B cell (primary cell): ENCODE measurements at regions not wholly inside any gene's neighbourhood (a gene's known extent, or its start where the extent isn't known, plus 50 kb on each side); places are given as distances from the start of the nearest gene placed in this dataset.

Experiments
- ATAC-seq: fragments of 200-7000 bp; cut with Tn5 transposase; one replicate; pipeline ENCODE4 v1.10.0; 2021; ENCODE audit warnings: low read depth, mild to moderate bottlenecking, moderate number of reproducible peaks, moderate library complexity
- CTCF ChIA-PET: fragments of 350-600 bp; sonication (Branson Sonifier 250); formaldehyde crosslinking; loops from one replicate; lab custom pipeline; 2021; ENCODE audit warnings: antibody characterized with exemption, inconsistent platforms; lab: Charles Lee
- POLR2A ChIA-PET: fragments of 350-600 bp; sonication (Branson Sonifier 250); formaldehyde crosslinking; loops from one replicate; lab custom pipeline; 2021; ENCODE audit warnings: antibody characterized with exemption; lab: Charles Lee
- DNase-seq: peaks from one replicate; pipeline ENCODE4 v3.0.0; 2013
- H2AFZ ChIP-seq: 2 replicates; pipeline ENCODE4 v1.6.1; 2012; ENCODE audit warnings: mild to moderate bottlenecking, low read depth, low read length; ENCODE audit not compliant: insufficient read depth, poor library complexity, severe bottlenecking
- H3K27ac ChIP-seq, 2 donors: 1 replicate in 1 of 2; 2 replicates in 1 of 2; pipeline ENCODE4 v1.5.1; 2012 to 2013; ENCODE audit warnings: low read length in 2 of 2, mild to moderate bottlenecking in 2 of 2, moderate library complexity in 1 of 2
- H3K27me3 ChIP-seq, 4 experiments: fragments of 200-600 bp in 1 of 4; sonication (generic) in 1 of 4; replicated peaks in 1 of 4; 1 replicate in 2 of 4; 2 replicates in 2 of 4; pipeline versions ENCODE4 v1.6.1 to v1.7.0; 2013 to 2016; ENCODE audit warnings: low read length in 3 of 4, mild to moderate bottlenecking in 2 of 4, mixed read lengths in 1 of 4, moderate library complexity in 1 of 4; ENCODE audit not compliant: insufficient read depth in 4 of 4, control insufficient read depth in 3 of 4; ENCODE audit errors: control extremely low read depth in 1 of 4
- H3K36me3 ChIP-seq, 2 experiments: replicated peaks in 1 of 2; 1 replicate in 1 of 2; 2 replicates in 1 of 2; pipeline versions ENCODE4 v1.6.1 to v1.7.1; 2013; ENCODE audit warnings: low read length in 1 of 2; ENCODE audit not compliant: insufficient read depth in 2 of 2, control insufficient read depth in 1 of 2; ENCODE audit errors: control extremely low read depth in 1 of 2, extremely low read depth in 1 of 2
- H3K4me1 ChIP-seq, 2 donors: fragments of 200-600 bp in 1 of 2; sonication (generic) in 1 of 2; 1 replicate in 1 of 2; 2 replicates in 1 of 2; pipeline versions ENCODE4 v1.5.1 to v1.6.1; 2013 to 2017; ENCODE audit warnings: low read length in 2 of 2; ENCODE audit not compliant: control insufficient read depth in 2 of 2, insufficient read depth in 2 of 2
- H3K4me2 ChIP-seq: replicated peaks from 2 replicates; pipeline ENCODE3; 2012; ENCODE audit warnings: mild to moderate bottlenecking, low read depth, low read length; ENCODE audit not compliant: poor library complexity, severe bottlenecking
- H3K4me3 ChIP-seq, 5 experiments: fragments of 200-600 bp in 1 of 5; sonication (generic) in 1 of 5; 1 replicate in 3 of 5; 2 replicates in 2 of 5; pipeline versions ENCODE4 v1.5.1 to v1.7.0; 2011 to 2016; ENCODE audit warnings: low read length in 4 of 5, mild to moderate bottlenecking in 4 of 5, low read depth in 2 of 5, control low read depth in 1 of 5, moderate library complexity in 1 of 5; ENCODE audit not compliant: insufficient read depth in 1 of 5; ENCODE audit errors: control extremely low read depth in 1 of 5, extremely low read depth in 1 of 5
- H3K79me2 ChIP-seq: fragments of 200-600 bp; sonication (generic); one replicate; pipeline ENCODE4 v1.6.0; 2016; ENCODE audit warnings: low read length; ENCODE audit not compliant: control insufficient read depth, insufficient read depth
- H3K9ac ChIP-seq: fragments of 200-600 bp; sonication (generic); 2 replicates; pipeline ENCODE4 v1.6.1; 2017; ENCODE audit warnings: mild to moderate bottlenecking, low read length, moderate library complexity
- H3K9me3 ChIP-seq, 3 donors: one replicate each; pipeline versions ENCODE4 v1.6.1 to v1.7.1; 2013; ENCODE audit warnings: low read length in 2 of 3; ENCODE audit not compliant: control insufficient read depth in 2 of 3, insufficient read depth in 1 of 3; ENCODE audit errors: control extremely low read depth in 1 of 3
- H4K20me1 ChIP-seq: 2 replicates; pipeline ENCODE4 v1.6.0; 2012; ENCODE audit warnings: mild to moderate bottlenecking, low read length; ENCODE audit not compliant: insufficient read depth, control insufficient read depth, poor library complexity, severe bottlenecking
- H3K27ac Mint-ChIP-seq: one replicate; pipeline ENCODE4 v1.8.0; 2021; ENCODE audit warnings: mixed read lengths
- H3K27me3 Mint-ChIP-seq: one replicate; pipeline ENCODE4 v1.8.0; 2021; ENCODE audit warnings: mixed read lengths
- H3K4me1 Mint-ChIP-seq: one replicate; pipeline ENCODE4 v1.8.0; 2021; ENCODE audit warnings: mixed read lengths
- H3K4me3 Mint-ChIP-seq: one replicate; pipeline ENCODE4 v1.8.0; 2021; ENCODE audit warnings: mixed read lengths
- H3K9me3 Mint-ChIP-seq: one replicate; pipeline ENCODE4 v1.8.0; 2022; ENCODE audit warnings: mixed read lengths; ENCODE audit not compliant: insufficient read depth
- EZH2 ChIP-seq: IDR thresholded peaks from 2 replicates; pipeline ENCODE4 v1.6.1; 2012; ENCODE audit warnings: borderline replicate concordance, low read depth, mild to moderate bottlenecking, moderate library complexity, low read length; ENCODE audit not compliant: insufficient read depth, poor library complexity, severe bottlenecking
- WGBS: methylation state at CpG from one replicate; pipeline ENCODE4 v1.1.5; 2013; ENCODE audit warnings: missing lambda C conversion rate; ENCODE audit not compliant: insufficient coverage; 5-methylcytosine and 5-hydroxymethylcytosine counted together
- intact Hi-C: fragments of 100-400 bp; cut with micrococcal nuclease; formaldehyde crosslinking; loops from one replicate; pipeline ENCODE4 v1.10.0; 2022
- TF ChIP-seq, protein P1 (sequence below): fragments of 200-600 bp; IDR thresholded peaks from one replicate; pipeline ENCODE4 v1.8.0; 2022; ENCODE audit warnings: antibody characterized with exemption, mild to moderate bottlenecking

DNA sequence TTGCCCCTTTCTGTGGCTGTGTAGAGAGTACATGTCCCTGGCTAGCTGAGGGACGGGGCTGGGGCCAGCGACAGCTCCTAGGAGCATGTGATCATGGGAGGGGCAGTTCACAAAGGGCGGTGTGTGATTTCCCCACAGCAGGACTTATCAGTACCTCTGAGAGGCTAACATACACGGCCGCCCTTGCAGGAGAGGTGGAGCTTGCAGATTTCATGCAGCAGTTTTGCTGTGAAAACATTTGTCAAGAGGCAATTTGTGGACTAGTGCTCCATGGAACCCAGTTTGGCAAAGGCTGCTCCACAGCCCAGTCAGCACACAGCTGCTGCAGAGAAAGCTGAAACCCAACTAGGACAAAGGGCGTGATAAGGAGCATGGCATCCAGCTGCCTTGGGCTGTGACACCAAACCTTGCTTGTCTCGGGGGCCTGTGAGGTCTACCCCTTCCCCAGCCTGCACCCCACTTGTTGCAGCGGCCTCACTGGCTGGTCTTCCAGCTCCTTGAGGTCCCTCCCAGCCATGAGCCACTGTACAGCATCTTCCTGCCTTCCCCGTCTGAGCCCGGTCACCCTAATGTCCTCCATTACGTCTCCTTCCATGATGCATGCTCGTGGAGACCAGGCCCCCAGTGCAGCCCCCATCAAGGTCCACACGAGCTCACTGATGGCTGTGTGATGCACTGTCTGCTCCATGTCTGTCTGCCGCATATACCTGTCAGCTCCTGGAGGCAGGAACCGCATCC lies 121.4 kb upstream of the HDAC4 start:
- no peak for TF ChIP-seq EZH2
- TF ChIP-seq, protein P1, sequence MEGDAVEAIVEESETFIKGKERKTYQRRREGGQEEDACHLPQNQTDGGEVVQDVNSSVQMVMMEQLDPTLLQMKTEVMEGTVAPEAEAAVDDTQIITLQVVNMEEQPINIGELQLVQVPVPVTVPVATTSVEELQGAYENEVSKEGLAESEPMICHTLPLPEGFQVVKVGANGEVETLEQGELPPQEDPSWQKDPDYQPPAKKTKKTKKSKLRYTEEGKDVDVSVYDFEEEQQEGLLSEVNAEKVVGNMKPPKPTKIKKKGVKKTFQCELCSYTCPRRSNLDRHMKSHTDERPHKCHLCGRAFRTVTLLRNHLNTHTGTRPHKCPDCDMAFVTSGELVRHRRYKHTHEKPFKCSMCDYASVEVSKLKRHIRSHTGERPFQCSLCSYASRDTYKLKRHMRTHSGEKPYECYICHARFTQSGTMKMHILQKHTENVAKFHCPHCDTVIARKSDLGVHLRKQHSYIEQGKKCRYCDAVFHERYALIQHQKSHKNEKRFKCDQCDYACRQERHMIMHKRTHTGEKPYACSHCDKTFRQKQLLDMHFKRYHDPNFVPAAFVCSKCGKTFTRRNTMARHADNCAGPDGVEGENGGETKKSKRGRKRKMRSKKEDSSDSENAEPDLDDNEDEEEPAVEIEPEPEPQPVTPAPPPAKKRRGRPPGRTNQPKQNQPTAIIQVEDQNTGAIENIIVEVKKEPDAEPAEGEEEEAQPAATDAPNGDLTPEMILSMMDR = no peak
- ATAC-seq = no peak
- intact Hi-C loops = no loop called here
- Histone ChIP-seq H2AFZ (no peak overlapping the region), H3K27me3 (peaks cover 0 to 2% (median 0%) of the 10 kb centered on the region in 4 experiments), H3K9ac (no peak overlapping the region), H3K4me3 (no peak overlapping the region), H3K4me1 (no peaks in the 10 kb centered on the region), H4K20me1 (no peaks in the 10 kb centered on the region), H3K79me2 (no peaks in the 10 kb centered on the region), H3K27ac (no peak overlapping the region), H3K9me3 (peaks cover 0 to 5% (median 0%) of the 10 kb centered on the region in 3 donors), H3K4me2 (no peak overlapping the region), H3K36me3 (no peaks in the 10 kb centered on the region)
- no peak overlapping the region for H3K27ac Mint-ChIP-seq
- DNase-seq = no peak
- H3K4me1 Mint-ChIP-seq = no peaks in the 10 kb centered on the region
- WGBS = 84% methylated on average over 15 of the region's 15 CpGs
- H3K4me3 Mint-ChIP-seq = no peak overlapping the region
- POLR2A ChIA-PET = no interaction called here
- CTCF ChIA-PET = no interaction called here
- H3K9me3 Mint-ChIP-seq = no peaks in the 10 kb centered on the region
- peaks cover 4% of the 10 kb centered on the region for H3K27me3 Mint-ChIP-seq

DNA sequence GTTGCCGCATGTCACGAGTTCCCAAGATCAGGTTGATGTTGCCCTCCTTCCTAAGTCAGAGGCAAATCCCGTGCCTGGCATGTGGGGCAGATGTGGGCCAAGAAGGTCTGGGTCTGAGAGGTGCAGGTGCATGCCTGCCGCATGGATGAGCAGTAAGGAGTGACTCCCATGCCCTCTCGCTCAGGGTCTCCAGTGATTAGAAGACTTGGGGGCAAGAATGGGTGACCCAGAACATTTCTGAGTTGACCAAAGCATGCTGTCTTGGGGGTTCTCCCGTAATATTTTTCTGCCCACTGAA lies 120.6 kb upstream of the HDAC4 start:
- Mint-ChIP-seq H3K4me3 (no peak overlapping the region), H3K27me3 (peaks cover 4% of the 10 kb centered on the region), H3K4me1 (no peaks in the 10 kb centered on the region), H3K27ac (no peak overlapping the region), H3K9me3 (no peaks in the 10 kb centered on the region)
- H3K27me3 ChIP-seq = peaks cover 0 to 2% (median 0%) of the 10 kb centered on the region in 4 experiments
- H4K20me1 ChIP-seq = no peaks in the 10 kb centered on the region
- no peak overlapping the region for H3K4me2 ChIP-seq
- ATAC-seq (no peak), DNase-seq (no peak)
- H2AFZ ChIP-seq = no peak overlapping the region
- H3K4me1 ChIP-seq = no peaks in the 10 kb centered on the region
- TF ChIP-seq, protein P1 = no peak
- no peak for TF ChIP-seq EZH2
- H3K27ac ChIP-seq = no peak overlapping the region
- POLR2A ChIA-PET = no interaction called here
- intact Hi-C loops = no loop called here
- no peak overlapping the region for H3K4me3 ChIP-seq
- WGBS = 96% methylated on average over 6 of the region's 6 CpGs
- no peaks in the 10 kb centered on the region for H3K36me3 ChIP-seq
- CTCF ChIA-PET = no interaction called here
- no peaks in the 10 kb centered on the region for H3K9me3 ChIP-seq
- no peaks in the 10 kb centered on the region for H3K79me2 ChIP-seq
- H3K9ac ChIP-seq = no peak overlapping the region
